ENCODE measurements at regions not wholly inside any gene's neighbourhood (a gene's known extent, or its start where the extent isn't known, plus 50 kb on each side); places are given as distances from the start of the nearest gene placed in this dataset.
A peak's percentile ranks its signal among the peaks of the same experiment; 100 is the strongest.

GRCh38 chr13:50448535-50448998 is 394.9 kb downstream of the DLEU7 start:
- Histone ChIP-seq H3K4me1 (ENCODE audit: control insufficient read depth, insufficient read depth, low read length) (peaks cover 4% of the 10 kb centered on the region; the same call in 1 of the 2 replicates), H3K36me3 (ENCODE audit: control insufficient read depth in 2 of 2, insufficient read depth in 1 of 2, low read length in 2 of 2) (no peaks in the 10 kb centered on the region), H3K9me3 (ENCODE audit: control insufficient read depth, insufficient read depth, low read depth, low read length) (no peaks in the 10 kb centered on the region), H3K27ac (ENCODE audit: extremely low read depth, low read depth, low read length) (no peak overlapping the region), H3K4me3 (ENCODE audit: low read depth, low read length) (no peak overlapping the region)
- CTCF ChIA-PET = no interaction called here
- TF ChIP-seq PRDM10 (tag by site-specific recombination; IDR thresholded peaks at IDR 0.05) (peak; percentile 49), OVOL3 (tag by site-specific recombination; IDR thresholded peaks at IDR 0.05) (no peak)
- POLR2A ChIA-PET = no interaction called here

- POLR2A ChIA-PET = no interaction called here
- H3K27ac ChIP-seq (ENCODE audit: extremely low read depth, low read depth, low read length) = no peak overlapping the region
- H3K4me3 ChIP-seq (ENCODE audit: low read depth, low read length) = no peak overlapping the region
- peaks cover 4% of the 10 kb centered on the region; the same call in 1 of the 2 replicates for H3K4me1 ChIP-seq (ENCODE audit: control insufficient read depth, insufficient read depth, low read length)
- no peaks in the 10 kb centered on the region for H3K36me3 ChIP-seq (ENCODE audit: control insufficient read depth in 2 of 2, insufficient read depth in 1 of 2, low read length in 2 of 2)
- CTCF ChIA-PET = no interaction called here
- no peaks in the 10 kb centered on the region for H3K9me3 ChIP-seq (ENCODE audit: control insufficient read depth, insufficient read depth, low read depth, low read length)
- no peak for TF ChIP-seq ZNF311 (tag by site-specific recombination; IDR thresholded peaks at IDR 0.05; ENCODE audit: borderline replicate concordance)
- TF ChIP-seq ZNF518A (tag by site-specific recombination; conservative IDR thresholded peaks at IDR 0.05; ENCODE audit: low read depth) = no peak
- TF ChIP-seq PBX3 (CRISPR knock-in tag; IDR thresholded peaks at IDR 0.05) = no peak
- TF ChIP-seq ZNF26 (tag by site-specific recombination; IDR thresholded peaks at IDR 0.05) = no peak
- no peak for TF ChIP-seq ZNF324 (tag by site-specific recombination; IDR thresholded peaks at IDR 0.05)
- TF ChIP-seq ZIC2 (tag by site-specific recombination; IDR thresholded peaks at IDR 0.05) = no peak
- TF ChIP-seq ZNF747 (tag by site-specific recombination; IDR thresholded peaks at IDR 0.05) = no peak
- TF ChIP-seq ZNF707 (tag by site-specific recombination; IDR thresholded peaks at IDR 0.05) = no peak
- TF ChIP-seq PRDM10 (tag by site-specific recombination; IDR thresholded peaks at IDR 0.05) = no peak
- no peak for TF ChIP-seq RBAK (tag by site-specific recombination; IDR thresholded peaks at IDR 0.05)
- no peak for TF ChIP-seq ZNF266 (tag by site-specific recombination; IDR thresholded peaks at IDR 0.05; ENCODE audit: low read depth)
- no peak for TF ChIP-seq ZNF704 (tag by site-specific recombination; IDR thresholded peaks at IDR 0.05)
- TF ChIP-seq ZNF16 (tag by site-specific recombination; IDR thresholded peaks at IDR 0.05; ENCODE audit: low read depth) = no peak
- no peak for TF ChIP-seq ZBTB49 (tag by site-specific recombination; IDR thresholded peaks at IDR 0.05; ENCODE audit: low read depth)
Measured at GRCh38 chr13:50449465-50449864, 394.0 kb downstream of the DLEU7 start.

Data from HEK293 (cell line).